HCEC 1CT (cell line): ENCODE measurements at regions not wholly inside any gene's neighbourhood (a gene's known extent, or its start where the extent isn't known, plus 50 kb on each side); places are given as distances from the start of the nearest gene placed in this dataset.
"Not testable (repeated sequence)": the region's sequence is repeated elsewhere in the genome, so short reads cannot be mapped to it uniquely, and the experiment has no call there.

Experiments
- DNase-seq: peaks from one replicate; pipeline ENCODE4 v3.0.0-alpha.2; 2017

DNA sequence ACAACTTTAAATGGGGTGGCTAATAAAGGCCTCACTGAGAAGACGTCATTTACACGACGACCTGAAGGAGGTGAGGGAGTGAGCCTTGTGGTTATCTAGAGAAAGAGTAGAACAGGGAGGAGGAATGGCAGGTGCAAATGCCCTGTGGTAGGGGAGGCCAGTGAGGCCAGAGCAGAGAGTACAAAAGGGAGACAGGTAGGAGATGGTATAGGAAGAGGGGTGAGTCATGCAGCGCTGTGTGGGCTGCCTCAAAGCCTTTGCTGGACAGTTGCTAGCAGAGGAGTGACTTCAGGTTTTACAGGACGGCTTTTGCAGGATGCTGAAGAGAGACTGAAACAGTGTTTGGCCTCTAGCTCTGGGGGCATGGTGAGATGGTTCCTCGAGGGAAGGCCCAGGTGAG, 116.0 kb downstream of the IER5 start:
- no peak for DNase-seq

DNA sequence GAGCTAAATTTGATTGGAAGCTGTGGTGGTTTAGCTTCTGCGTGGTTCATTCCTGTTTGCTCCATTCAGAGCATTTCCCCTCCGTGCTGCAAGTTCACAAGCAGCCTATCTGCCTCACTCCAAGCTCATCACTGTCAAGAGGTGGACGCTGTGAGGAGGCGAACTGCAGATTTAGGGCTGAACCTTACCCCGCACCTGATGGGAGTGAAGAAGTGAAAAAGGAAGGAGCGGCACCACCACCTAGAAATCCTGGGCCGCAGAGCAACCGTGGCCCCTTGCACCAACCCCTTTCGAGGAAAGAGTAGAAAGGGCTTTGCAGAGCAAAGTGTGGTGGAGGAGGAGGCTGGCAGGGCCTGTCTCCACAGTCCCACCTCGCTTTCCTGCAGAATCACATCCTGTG, 117.4 kb downstream of the IER5 start:
- no peak for DNase-seq

DNA sequence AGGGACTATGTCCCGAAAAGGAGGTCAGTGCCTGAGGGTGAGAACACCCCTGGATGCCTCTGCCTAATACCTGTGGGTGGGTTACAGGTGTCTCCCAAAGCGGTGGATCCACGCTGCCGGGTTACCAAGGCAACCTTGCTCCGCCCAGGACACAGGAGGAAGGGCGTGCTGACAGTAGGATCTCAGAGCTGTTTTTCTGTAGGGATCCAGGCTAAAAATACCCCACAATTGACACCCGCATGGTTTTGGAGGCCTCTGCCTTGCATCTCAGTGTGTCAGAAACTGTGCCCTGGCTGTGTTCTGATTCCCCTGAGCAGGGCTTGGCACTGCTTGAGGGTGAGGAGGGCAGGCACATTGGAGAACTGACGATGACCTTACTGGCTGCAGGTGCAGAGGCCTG, 118.0 kb downstream of the IER5 start:
- DNase-seq: no peak

DNA sequence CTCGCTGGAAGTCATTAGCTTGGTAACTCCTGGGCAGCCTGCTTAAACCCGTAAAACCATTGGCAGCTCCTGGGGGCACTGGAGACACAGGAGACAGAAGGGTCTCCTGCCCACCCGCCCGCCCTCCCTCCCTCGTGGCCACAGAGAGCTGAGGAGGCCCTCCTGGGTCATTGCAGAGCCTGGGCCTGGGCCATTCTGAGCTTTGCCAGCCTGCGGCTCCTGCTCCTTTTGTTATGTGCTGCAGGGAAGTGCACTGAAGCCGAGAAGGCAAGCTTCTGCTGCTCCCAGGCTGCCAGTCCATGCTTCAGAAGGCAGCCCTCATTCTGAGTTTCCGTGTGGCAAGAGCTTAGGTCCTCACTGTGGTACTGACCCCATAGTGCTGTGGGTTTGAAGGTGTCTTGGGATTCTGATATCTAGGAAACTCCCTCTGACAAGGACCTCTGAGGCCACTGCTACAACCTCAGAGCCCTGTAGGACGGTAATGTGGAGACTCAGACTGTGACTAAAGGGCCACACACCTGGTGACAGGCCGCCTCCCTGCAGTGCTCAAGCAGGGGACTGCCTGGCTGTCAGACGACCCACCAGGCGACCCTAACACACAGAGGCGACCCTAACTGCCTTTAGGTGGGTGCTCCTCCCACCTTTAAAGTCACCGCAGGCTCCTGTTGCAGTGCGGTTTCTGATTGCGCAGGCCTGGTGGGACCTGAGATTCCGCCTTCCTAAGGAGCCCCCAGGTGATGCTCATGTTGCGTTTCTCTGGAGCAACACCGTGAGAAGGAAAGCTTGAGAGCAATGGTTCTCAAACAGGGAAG, 118.7 kb downstream of the IER5 start:
- DNase-seq: no peak

DNA sequence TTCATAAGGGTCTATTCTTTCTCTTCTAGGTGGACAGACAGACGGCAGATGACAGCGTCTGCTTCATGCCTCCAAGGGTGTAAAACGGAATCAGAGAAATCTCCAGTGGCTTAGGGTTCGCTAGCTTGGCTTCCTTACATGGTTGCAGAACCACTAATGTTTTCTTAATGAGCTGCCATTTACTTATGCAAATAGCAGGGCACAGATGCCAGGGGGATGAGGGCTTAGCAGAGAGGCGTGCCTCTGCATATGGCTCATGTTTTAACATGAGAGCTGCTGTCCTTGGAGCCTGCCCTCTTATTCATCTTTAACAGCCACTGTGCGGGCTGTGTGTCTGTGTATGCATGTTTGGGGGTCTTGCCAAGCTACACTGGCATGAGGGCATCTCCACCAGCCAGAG, 119.6 kb downstream of the IER5 start:
- DNase-seq: no peak

DNA sequence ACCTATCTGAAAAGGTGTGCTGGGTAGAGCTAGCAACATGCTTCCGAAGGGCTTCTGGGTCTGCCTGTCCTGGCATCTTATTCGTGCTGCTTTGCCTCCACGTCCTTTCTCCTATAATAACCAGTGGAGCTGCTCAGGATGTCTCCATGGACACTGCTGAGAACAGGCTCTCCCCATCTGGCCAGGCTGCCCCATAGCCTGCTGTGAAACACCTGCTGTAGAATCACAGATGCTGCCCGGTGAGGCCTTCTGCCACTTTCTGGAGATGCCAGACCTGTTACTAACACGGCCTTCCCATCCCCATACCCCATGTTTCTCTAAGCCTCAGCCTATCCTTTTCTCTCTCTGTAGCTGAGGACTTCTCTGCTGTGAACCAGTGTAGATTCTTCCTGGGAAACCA, 120.5 kb downstream of the IER5 start:
- no peak for DNase-seq

DNA sequence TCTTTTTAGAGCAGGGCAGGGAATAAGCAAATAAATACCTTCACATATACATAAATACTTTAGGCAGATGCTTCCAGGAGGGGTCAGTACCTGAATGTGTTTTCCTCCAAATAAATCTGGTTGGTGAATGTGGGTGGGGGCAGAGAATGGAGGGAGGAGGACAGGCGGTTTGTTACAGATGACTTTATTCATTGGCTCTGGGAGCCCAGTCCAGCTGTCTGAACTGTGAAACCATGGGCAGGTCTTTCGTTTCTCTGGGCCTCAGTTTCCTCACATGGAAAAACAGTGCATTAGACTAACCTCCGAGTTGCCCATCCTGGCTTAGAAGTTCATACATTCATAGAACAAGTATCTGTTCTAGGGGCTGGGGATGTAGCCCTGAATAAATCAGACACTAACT, 124.6 kb downstream of the IER5 start:
- DNase-seq: no peak

DNA sequence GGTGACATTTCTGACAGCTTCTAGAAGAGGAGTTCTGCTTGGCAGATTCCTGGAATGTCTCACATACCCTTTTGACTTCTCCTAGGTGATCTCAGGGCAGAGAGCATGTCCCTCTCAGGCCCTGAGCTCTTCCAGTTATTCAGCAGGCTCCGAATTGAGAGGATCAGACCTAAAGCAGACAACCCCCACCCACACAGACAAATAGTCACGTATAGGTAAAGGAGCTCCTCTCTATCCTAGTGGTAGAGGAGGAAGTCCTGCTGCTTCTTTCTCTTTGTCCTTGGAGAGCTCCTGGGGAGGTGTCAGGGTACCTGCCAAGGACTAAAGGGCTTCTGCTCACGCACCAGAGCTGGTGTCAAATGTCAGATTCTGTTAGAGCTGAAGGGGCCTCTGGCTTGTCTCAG, 128.1 kb downstream of the IER5 start:
- no peak for DNase-seq

DNA sequence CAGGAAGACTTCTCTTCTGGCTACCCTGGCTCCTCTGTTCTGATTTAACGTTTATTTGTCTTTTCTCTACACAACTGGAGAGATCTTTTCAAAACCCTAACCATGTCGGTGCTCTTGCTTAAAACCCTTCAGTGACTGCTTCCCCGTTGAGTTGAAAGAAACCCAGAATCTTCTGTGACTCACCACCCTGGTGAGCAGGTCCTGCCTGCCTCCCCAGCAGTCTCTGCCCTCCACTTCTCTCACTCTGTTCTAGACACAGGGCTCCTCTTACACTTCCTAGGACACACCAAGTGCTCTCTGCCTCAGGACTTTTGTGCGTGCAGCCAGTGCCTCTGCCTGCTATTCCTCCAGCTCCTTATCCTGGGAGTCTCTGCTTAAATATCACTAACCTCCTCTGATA, 131.4 kb downstream of the IER5 start:
- DNase-seq: no peak

DNA sequence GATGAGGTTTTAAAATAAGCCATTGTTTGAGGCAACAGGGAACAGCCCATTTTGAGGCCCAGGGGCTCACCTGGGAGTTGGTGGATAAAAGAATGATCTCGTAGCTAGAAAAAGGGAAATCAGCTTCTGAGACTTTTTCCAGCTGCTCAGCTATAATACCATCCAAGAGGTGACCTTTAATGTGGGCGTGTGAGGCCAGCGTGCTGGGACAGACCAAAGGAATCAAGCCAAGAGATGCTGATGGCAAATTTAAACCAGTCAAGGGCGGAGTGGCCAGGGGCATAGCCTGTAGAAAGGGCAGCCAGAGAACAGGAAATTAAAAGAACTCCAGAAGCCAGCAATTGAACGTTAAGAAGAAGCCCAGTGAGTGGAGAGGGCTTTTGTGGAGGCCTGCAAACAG, 132.6 kb downstream of the IER5 start:
- no peak for DNase-seq

DNA sequence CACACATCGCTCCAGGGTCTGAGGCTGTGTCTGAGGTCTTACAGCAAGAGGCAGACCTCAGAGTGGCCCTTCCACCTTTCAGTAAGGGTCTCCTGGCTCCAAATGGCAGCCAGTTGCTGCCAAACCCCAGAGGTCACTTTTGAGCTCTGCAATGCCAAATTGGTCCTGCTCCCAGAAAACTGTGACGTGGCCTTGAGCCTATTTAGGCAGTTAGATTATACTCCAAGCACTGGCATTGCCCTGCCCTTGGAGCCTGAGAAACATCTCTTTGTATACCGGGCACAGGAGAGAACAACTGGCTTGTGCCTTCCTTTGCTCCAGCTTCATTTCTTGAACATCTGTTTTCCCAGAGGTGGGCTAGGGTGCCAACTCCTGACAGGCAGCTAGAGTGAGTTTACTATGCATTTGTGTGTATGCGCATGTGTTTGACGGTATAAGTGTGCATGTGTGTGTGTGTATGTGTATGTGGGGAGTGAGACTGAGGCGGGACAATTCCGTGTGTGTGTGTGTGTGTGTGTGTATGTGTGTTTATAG, 134.5 kb downstream of the IER5 start:
- DNase-seq: no peak

DNA sequence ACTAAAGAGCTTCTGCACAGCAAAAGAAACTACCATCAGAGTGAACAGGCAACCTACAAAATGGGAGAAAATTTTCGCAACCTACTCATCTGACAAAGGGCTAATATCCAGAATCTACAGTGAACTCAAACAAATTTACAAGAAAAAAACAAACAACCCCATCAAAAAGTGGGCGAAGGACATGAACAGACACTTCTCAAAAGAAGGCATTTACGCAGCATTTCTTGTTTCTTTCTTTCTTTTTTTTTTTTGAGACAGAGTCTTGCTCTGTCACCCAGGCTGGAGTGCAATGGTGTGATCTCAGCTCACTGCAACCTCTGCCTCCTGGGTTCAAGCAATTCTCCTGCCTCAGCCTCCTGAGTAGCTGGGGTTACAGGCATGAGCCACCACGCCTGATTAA, 138.2 kb downstream of the IER5 start:
- DNase-seq: not testable (repeated sequence)

DNA sequence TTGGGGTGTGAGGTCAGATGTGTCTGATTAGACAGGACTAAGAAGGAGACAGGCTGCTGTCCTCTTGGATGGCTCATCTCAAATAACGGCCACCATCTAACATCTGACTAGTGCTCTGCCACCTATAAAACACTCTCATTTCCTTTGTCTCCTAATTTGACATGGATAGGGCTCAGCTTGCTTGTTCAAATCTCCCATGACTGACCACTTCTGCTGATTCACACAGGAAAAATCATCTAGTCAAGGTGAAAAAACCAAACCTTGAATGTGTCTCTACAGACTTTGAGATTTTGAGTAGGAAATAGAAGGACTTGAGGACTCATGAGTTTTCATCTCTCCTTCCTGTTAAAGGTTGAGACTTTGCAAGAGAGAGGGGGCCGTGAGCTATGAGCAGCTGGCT, 150.6 kb downstream of the IER5 start:
- no peak for DNase-seq

DNA sequence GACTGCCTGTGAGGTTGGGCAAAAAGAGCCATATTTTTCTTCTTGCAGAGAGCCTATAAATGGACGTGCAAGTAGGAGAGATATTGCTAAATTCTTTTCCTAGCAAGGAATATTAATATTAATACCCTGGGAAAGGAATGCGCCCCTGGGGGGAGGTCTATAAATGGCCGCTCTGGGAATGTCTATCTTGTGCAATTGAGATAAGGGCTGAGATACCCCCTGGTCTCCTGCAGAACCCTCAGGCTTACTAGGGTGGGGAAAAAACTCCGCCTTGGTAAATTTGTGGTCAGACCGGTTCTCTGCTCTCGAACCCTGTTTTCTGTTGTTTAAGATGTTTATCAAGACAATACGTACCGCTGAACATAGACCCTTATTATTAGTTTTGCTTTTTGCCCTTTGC, 157.8 kb downstream of the IER5 start:
- not testable (repeated sequence) for DNase-seq

DNA sequence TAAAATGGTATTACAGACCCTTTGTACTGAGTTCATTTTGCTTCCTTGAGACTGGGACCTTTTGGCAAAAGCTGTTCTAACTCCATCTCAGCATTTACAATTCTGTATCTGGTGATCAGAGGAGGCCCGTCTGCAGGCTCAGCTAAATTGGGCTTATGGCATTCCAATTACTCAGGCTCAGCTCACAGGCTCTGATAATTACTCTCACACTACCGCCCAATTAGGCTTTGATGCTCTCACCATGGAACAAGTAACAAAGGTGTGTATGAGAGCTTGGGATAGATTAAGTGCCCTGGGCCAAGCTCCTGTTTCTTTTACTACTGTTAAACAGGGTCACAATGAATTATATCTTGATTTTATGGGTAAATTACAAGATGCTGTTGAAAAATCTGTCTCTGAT, 159.9 kb downstream of the IER5 start:
- DNase-seq: not testable (repeated sequence)

DNA sequence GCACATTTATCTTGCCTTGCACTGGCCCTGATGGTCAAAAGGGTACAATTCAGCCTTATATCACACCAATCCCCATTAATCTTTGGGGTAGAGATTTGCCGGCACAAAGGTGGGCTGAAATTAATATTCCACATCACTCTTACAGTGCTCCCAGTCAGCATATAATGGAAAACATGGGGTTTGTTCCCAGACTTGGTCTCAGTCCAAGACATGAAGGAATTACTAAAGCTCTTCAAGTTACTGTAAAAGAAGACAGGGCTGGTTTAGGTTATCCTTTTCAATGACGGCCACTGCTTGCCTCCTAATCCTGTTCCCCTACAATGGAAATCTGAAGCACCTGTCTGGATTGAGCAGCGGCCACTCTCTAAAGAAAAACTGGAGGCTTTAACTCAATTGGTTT, 160.7 kb downstream of the IER5 start:
- DNase-seq: no peak

DNA sequence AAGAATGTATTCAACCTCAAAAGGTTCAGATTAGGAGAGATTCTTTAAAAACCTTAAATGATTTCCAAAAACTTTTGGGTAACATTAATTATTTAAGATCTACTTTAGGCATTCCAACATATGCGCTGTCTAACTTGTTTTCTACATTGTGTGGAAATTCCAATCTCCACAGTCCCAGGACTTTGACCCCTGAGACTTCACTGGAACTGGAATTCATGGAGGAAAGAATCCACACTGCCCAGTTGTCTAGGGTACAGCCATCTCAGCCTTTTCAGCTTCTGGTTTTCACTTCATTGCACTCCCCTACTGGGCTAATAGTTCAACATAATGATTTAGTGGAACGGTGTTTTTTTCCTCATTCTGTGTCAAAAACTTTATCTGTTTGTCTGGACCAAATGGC, 161.5 kb downstream of the IER5 start:
- DNase-seq: no peak

DNA sequence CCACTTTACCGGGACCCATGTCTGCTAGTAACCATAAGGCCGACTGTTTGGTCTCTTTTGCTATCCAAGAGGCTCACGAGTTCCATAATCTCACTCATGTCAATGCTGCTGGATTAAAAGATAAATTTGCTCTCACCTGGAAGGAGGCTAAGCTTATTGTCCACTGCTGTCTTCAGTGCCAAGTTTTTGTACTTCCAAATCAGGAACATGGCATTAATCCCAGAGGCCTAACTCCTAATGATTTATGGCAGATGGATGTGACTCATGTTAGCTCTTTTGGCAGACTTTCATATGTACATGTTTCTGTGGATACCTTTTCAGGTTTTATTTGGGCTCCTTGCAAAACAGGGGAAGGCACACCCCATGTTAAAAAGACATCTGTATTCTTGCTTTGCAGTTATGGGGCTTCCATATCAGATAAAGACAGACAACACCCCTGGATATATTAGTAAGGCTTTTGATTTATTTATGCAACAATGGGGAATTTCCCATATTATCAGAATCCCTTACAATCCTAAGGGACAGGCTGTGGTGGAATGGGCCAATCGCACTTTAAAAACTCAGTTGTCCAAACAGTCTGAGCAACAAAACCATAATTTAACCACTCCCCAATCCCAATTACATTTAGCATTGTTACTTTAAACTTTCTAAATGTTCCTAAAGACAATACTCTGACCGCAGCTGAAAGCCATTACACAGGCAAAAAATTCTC, 162.7 kb downstream of the IER5 start:
- peak; percentile 68 for DNase-seq

DNA sequence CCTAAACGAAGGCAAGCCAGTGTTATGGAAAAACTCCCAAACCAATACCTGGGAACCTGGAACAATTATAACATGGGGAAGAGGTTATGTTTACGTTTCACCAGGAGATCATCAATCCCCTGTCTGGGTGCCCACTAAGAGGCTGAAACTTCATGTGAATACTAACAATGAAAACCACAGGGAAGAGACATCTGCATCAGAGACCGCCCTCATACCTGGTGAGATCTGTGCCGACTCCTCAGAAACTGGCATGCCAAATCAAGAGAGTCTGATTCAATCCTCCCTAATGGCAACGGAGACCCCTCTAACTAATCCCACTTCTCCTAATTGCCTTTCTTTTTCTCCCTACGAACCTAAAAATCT, 163.2 kb downstream of the IER5 start:
- DNase-seq: no peak

DNA sequence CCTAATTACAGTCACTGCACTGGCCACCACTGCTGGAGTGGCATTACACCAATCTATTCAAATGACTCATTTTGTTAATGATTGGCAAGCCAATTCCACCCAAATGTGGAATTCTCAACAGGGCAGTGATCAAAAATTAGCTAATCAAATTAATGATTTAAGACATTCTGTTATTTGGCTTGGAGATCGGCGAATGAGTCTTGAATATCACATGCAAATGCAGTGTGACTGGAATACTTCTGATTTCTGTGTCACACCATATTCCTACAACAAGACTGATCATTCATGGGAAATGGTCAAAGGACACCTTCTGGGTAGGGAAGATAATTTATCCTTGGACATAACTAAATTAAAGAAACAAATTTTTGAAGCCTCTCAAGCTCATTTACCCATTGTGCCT, 165.1 kb downstream of the IER5 start:
- DNase-seq: not testable (repeated sequence)

DNA sequence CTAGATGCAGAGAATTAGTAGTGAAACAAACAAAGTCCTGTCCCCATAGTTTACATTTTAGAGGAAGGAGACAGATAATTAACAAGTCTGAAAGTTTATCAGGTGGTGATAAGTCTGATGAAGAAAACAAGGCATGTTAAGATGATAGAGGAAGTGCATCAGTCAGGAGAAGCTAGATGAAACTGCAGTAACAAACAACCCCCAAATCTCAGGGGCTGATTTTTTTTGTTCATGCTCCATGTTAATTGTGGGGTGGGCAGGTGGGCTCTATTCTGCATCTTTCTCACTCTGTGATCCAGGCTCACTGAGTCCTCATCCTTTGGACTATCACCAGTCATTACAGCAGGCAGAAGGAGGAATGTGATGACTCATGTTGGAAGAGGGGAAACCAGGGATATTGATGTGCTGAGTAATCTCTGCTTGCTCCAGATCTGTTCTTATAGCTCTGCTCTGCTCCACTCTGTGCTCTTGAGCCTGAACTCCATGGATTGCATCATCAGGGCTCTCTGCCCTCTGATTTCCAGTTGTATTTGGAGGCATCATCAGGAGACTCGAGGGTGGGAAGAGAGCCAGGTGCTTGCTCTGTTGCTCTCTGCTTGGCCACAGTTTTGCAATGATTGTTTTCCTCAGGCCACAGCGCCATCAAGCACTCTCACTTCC, 166.9 kb downstream of the IER5 start:
- peak; percentile 99 for DNase-seq

DNA sequence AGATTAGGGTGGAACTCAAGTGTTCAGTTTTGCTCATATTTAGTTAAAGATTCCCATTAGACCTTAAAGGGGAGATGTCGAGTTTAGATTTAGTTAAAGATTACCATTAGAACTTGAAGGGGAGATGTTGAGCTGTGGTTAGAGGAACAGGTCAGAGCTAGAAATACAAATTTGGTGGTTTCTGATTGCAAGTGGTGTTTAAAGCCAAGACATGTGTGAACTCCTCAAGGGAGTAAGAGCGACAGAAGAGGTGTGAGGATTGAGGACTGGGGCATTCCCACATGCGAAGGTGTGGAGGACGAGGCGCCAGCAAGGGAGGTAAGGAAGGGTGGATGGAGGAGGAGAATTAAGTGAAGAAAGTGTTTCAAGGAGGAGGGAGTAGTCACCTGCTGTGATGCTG, 168.6 kb downstream of the IER5 start:
- no peak for DNase-seq

DNA sequence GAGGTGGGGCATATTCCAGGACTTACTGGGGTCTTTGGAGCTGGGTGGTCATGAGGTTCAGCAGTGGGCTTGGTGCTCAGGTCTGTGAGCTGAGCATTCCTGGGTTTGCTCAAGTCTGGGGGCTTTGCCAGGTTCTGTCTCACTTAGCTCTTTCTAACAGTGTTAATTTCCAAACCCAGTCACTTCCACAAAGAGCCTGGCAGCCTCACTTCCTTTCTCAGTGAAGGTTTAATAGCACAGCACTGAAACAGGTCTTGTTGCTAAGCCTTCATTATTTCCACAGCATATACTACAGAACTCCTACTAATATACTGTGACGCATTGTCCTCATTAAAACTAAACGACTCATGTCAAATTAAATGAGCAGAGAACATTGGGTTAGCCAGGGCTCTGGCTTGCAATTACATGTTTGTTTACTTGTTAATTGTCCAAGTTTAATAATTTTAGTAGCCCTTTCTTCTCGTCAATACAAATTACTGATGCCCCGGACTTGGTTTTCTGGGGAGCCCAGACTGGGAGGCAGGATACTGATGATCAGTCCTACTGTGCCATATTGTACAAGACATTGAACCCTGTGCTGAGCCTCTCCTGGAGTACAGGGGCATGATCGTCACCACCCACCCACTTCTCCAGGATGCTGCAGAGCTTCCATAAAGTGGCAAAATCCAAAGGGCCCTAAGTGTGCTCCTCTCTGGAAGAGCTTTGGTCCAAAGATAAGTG, 170.7 kb downstream of the IER5 start:
- no peak for DNase-seq
